Fibroblast of villous mesenchyme (primary cell): ENCODE measurements at regions not wholly inside any gene's neighbourhood (a gene's known extent, or its start where the extent isn't known, plus 50 kb on each side); places are given as distances from the start of the nearest gene placed in this dataset.

Source experiments
- DNase-seq: peaks from one replicate; pipeline ENCODE4 v3.0.0-alpha.2; 2010; ENCODE audit warnings: low read depth
- H3K4me3 ChIP-seq: 2 replicates; pipeline ENCODE4 v1.5.1; 2011; ENCODE audit warnings: low read depth, mild to moderate bottlenecking, low read length
- TF ChIP-seq, protein P1 (sequence below): IDR thresholded peaks from 2 replicates; pipeline ENCODE4 v1.5.1; 2012; ENCODE audit warnings: low read depth, mild to moderate bottlenecking, low read length; ENCODE audit not compliant: insufficient read depth

DNA sequence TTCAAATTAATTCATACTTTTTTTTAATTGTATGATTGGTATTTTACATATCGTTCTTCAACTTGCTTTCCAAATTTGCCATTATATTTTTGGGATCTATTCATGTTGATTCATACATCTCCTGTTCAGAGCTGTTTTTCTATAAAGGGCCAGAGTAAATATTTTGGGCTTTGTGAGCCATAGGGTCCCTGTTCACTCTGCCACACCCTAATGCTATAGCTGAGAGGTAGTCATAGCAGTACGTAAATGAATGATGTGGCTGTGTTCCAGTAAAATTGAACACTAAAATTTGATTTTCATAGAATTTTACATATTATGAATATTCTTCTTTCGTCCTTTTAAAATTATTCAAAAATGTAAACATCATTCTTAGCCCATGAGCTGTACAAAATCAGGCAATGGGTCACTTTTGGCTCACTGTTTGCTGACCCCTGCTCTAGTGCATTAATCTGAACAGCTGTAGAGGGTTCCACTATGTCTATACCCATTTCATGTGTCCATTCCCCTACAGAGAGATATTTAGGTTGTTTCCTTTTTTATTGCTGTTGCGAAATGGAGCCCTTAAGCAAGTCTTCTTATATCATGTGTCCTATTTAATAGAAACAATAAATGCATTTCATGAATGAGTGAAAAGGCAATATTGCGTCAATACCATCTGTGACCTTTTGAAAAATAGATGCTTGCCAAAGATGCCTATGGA, 136.4 kb upstream of the SALL4 start:
- TF ChIP-seq, protein P1, sequence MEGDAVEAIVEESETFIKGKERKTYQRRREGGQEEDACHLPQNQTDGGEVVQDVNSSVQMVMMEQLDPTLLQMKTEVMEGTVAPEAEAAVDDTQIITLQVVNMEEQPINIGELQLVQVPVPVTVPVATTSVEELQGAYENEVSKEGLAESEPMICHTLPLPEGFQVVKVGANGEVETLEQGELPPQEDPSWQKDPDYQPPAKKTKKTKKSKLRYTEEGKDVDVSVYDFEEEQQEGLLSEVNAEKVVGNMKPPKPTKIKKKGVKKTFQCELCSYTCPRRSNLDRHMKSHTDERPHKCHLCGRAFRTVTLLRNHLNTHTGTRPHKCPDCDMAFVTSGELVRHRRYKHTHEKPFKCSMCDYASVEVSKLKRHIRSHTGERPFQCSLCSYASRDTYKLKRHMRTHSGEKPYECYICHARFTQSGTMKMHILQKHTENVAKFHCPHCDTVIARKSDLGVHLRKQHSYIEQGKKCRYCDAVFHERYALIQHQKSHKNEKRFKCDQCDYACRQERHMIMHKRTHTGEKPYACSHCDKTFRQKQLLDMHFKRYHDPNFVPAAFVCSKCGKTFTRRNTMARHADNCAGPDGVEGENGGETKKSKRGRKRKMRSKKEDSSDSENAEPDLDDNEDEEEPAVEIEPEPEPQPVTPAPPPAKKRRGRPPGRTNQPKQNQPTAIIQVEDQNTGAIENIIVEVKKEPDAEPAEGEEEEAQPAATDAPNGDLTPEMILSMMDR: no peak
- DNase-seq: peak; percentile 83
- H3K4me3 ChIP-seq: no peak overlapping the region

DNA sequence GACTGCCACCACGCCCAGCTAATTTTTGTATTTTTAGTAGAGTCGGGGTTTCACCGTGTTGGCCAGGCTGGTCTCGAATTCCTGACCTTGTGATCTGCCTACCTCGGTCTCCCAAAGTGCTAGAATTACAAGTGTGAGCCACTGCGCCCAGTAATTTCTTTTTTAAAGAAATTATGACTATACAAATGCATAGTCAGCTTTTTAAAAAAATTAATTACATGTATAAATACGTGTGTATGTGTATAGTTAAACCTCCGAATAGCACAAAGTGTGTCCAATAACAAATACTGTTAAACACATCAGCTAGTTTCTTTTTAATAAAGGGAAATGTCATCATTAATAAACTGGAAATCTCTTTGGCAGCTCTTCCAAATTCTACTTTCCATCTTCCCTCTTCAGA, 135.5 kb upstream of the SALL4 start:
- TF ChIP-seq, protein P1: no peak

DNA sequence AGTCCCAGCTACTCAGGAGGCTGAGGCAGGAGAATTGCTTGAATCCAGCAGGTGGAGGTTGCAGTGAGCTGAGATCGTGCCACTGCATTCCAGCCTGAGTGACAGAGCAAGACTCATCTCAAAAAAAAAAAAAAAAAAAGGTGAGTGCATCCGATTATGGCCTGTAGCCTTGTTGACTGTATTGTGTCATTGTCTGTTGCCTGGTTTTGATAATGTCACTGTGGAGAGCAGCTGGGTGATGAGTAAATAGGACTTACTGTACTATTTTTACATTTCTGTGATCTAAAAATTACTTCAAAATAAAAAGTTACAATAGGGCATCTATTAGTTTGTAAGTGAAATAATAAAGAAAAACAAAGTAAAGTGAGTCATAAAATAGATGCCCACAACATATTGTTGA, 134.1 kb upstream of the SALL4 start:
- DNase-seq: no peak
- TF ChIP-seq, protein P1: no peak
- no peak overlapping the region for H3K4me3 ChIP-seq

More for the DNA sequence above, 135.5 kb upstream of the SALL4 start:
- no peak for DNase-seq
- H3K4me3 ChIP-seq: no peak overlapping the region

DNA sequence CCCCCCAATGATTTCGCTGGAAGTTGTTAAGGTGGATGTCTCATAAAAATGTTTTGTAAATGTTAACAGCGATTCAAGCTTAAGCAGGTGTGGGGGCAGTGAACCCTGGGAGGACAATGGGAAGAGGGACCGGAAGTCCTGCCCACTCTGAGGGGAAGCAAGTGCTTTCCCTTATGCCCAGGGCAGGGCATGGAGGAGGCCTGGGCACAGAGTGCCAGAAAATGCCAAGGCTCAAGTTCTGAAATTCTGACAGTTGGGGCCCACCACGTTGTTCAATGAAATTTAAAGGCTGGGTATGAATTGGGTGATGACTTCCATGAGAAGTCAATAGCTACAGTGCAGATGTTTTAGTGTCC, 132.7 kb upstream of the SALL4 start:
- DNase-seq: no peak
- TF ChIP-seq, protein P1: no peak
- no peak overlapping the region for H3K4me3 ChIP-seq

DNA sequence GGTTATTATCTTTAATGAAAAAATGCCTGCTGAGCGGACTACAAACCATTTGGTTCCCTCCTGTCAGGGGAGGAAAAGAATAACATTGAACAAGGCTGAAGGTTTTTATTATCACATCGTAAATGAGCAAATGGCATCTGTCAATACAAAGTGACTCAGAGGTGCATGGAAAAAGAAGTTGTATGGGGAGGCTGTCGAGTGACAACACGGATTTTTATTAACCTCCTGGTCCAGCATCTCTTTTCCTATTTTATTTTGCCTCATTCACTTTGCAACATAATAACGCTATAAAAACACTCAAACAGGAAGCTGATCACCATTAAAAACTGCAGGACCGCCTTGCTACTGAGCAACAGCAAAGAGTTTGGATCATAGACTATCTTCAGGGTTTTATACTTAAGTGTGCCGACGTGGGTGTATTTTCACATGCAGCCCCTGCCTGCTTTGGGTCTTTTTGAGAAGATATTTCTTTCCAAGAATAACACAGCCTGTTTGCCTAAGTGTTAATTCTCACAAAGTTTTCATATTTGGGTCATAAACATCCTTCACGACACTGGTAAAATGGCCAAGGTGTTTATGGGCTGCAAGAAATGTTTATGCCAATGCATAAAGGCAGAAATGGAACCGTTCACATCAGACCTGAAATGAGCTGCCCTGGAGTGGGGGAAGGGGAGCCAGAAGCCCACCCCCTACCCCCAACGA, 132.1 kb upstream of the SALL4 start:
- TF ChIP-seq, protein P1: no peak
- peak; percentile 20 for DNase-seq
- no peak overlapping the region for H3K4me3 ChIP-seq

DNA sequence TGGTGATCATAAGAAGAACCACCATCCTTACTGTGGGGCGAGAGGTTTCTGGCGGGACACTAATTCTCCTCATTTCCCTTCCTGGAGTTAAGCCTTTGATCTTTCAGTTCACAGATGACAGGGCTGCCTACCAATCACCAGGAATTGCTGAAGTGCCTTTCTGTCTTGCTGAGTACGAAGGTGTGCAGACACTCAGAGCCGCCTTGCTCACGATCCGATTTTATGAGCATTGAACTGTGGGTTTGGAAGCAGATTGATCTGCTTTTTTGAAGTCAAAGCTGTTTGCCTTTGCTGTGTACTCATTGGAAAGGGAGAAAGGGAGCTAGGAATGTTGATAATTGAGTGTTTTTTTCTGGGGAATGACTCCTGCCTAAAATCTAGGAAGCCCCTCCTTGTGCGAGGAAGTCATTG, 129.1 kb upstream of the SALL4 start:
- DNase-seq: no peak
- TF ChIP-seq, protein P1: no peak
- no peak overlapping the region for H3K4me3 ChIP-seq
